ENCODE measurements at regions not wholly inside any gene's neighbourhood (a gene's known extent, or its start where the extent isn't known, plus 50 kb on each side); places are given as distances from the start of the nearest gene placed in this dataset.

DNA sequence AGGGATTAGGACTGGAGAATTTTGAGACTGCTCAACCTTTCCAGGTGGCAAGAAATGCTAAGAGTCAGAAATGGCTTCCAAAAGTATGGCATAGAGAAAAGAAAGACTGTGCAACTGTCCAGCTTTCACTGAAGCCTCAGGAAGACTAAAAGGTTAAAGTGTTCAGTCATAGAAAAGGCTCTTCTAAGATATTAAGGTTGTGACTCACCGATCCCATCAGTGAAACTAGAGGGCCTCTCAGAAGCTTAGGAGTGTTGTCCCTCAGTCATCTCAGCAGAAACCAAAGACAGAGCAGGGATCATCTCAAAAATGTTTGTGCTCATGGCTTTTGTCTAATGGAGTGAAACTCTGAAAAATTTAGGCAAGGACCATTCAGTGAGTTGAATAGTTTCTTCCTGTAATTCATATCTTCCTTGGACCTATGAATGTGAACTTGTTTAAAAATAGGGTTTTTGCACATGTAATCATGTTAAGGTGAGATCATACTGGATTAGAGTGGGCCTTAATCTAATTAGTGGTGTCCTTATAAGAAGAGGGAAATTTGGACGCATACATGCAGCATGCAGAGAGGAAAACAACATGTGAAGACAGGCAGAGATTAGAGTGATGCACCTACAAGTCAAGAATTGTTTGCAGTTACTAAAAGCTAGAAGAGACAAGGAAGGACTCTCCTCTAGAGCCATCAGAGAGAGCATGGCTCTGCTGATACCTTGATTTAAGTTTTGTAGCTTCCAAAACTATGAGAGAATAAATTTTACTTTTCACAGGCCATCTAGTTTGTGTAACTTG is 71.3 kb downstream of the RPE65 start:
- 86 to 88% methylated on average over 2 of the region's 2 CpGs for WGBS, 2 donors
- DNase-seq (no peak), ATAC-seq (ENCODE audit: insufficient read depth, low FRiP score) (no peak)
- no peak overlapping the region for H3K27ac ChIP-seq (ENCODE audit: low read depth in 1 of 2, low read length in 1 of 2)
- no peaks in the 10 kb centered on the region for H3K36me3 ChIP-seq (ENCODE audit: control insufficient read depth in 4 of 4, insufficient read depth in 4 of 4, low read length in 4 of 4)
- H3K4me3 ChIP-seq, result no peak overlapping the region
- no peak overlapping the region for H3K9ac ChIP-seq (ENCODE audit: insufficient read depth in 1 of 2, low read length in 2 of 2)
- no peaks in the 10 kb centered on the region for H3K9me3 ChIP-seq (ENCODE audit: control insufficient read depth in 4 of 4, insufficient read depth in 3 of 4, low read length in 3 of 4)
- TF ChIP-seq, protein P1, sequence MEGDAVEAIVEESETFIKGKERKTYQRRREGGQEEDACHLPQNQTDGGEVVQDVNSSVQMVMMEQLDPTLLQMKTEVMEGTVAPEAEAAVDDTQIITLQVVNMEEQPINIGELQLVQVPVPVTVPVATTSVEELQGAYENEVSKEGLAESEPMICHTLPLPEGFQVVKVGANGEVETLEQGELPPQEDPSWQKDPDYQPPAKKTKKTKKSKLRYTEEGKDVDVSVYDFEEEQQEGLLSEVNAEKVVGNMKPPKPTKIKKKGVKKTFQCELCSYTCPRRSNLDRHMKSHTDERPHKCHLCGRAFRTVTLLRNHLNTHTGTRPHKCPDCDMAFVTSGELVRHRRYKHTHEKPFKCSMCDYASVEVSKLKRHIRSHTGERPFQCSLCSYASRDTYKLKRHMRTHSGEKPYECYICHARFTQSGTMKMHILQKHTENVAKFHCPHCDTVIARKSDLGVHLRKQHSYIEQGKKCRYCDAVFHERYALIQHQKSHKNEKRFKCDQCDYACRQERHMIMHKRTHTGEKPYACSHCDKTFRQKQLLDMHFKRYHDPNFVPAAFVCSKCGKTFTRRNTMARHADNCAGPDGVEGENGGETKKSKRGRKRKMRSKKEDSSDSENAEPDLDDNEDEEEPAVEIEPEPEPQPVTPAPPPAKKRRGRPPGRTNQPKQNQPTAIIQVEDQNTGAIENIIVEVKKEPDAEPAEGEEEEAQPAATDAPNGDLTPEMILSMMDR (IDR thresholded peaks at IDR 0.05; ENCODE audit: control extremely low read depth, extremely low read depth), result no peak
- H3K27me3 ChIP-seq (ENCODE audit: control insufficient read depth in 3 of 3, insufficient read depth in 3 of 3, low read length in 2 of 3), result no peaks in the 10 kb centered on the region
- H3K4me1 ChIP-seq (ENCODE audit: control insufficient read depth in 5 of 5, insufficient read depth in 5 of 5, low read length in 5 of 5), result peaks cover 0 to 4% (median 0%) of the 10 kb centered on the region in 5 donors

DNA sequence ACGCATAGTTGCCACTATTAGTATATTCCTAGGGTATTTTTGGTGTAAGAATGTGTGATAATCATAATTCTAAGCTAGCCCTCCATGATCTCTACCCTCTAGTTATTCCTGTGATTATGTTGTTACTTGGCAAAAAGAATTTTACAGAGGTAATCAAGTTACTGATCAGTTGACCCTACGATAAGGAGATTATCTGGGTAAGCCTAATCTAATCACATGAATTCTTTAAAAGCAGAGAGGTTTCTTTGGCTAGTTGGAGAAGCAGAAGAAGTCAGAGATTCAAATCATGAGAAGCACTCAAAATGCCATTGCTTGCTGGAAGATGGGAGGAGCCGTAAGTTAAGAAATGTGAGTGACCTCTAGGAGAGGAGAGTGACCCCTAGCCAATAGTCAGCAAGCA is 72.7 kb downstream of the RPE65 start:
- Histone ChIP-seq H3K27me3 (ENCODE audit: control insufficient read depth in 3 of 3, insufficient read depth in 3 of 3, low read length in 2 of 3) (no peaks in the 10 kb centered on the region), H3K4me3 (no peak overlapping the region), H3K4me1 (ENCODE audit: control insufficient read depth in 5 of 5, insufficient read depth in 5 of 5, low read length in 5 of 5) (peaks cover 0 to 4% (median 0%) of the 10 kb centered on the region in 5 donors), H3K9ac (ENCODE audit: insufficient read depth in 1 of 2, low read length in 2 of 2) (no peak overlapping the region), H3K36me3 (ENCODE audit: control insufficient read depth in 4 of 4, insufficient read depth in 4 of 4, low read length in 4 of 4) (no peaks in the 10 kb centered on the region), H3K27ac (ENCODE audit: low read depth in 1 of 2, low read length in 1 of 2) (no peak overlapping the region), H3K9me3 (ENCODE audit: control insufficient read depth in 4 of 4, insufficient read depth in 3 of 4, low read length in 3 of 4) (no peaks in the 10 kb centered on the region)
- ATAC-seq (ENCODE audit: insufficient read depth, low FRiP score), result no peak
- no peak for DNase-seq
- 87 to 94% methylated on average over 3 of the region's 3 CpGs for WGBS, 2 donors
- TF ChIP-seq, protein P1 (IDR thresholded peaks at IDR 0.05; ENCODE audit: control extremely low read depth, extremely low read depth), result no peak

DNA sequence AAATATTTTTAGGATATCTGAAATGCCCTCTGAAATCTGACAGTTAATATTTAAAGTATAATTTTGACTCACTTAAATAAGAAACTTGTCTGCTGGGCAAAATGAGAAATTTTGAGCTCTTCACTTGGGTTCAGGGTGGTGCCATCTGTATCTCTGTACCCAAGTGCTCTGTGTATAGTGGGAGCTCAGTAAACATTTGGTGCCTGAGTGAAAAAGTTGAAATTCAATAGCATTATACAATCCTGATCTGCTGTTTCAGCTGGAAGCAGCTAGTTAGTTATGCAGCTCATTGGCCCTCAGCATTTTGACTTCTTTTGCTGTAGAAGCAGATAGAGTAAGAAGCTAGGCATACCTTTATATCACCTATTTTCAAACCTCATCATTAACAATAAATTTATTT is 73.3 kb downstream of the RPE65 start:
- ATAC-seq (ENCODE audit: insufficient read depth, low FRiP score) (no peak), DNase-seq (no peak)
- no peak overlapping the region for H3K27ac ChIP-seq (ENCODE audit: low read depth in 1 of 2, low read length in 1 of 2)
- H3K36me3 ChIP-seq (ENCODE audit: control insufficient read depth in 4 of 4, insufficient read depth in 4 of 4, low read length in 4 of 4), result no peaks in the 10 kb centered on the region
- H3K9me3 ChIP-seq (ENCODE audit: control insufficient read depth in 4 of 4, insufficient read depth in 3 of 4, low read length in 3 of 4), result no peaks in the 10 kb centered on the region
- H3K9ac ChIP-seq (ENCODE audit: insufficient read depth in 1 of 2, low read length in 2 of 2), result no peak overlapping the region
- H3K27me3 ChIP-seq (ENCODE audit: control insufficient read depth in 3 of 3, insufficient read depth in 3 of 3, low read length in 2 of 3), result no peaks in the 10 kb centered on the region
- TF ChIP-seq, protein P1 (IDR thresholded peaks at IDR 0.05; ENCODE audit: control extremely low read depth, extremely low read depth), result no peak
- peaks cover 0 to 4% (median 0%) of the 10 kb centered on the region in 5 donors for H3K4me1 ChIP-seq (ENCODE audit: control insufficient read depth in 5 of 5, insufficient read depth in 5 of 5, low read length in 5 of 5)
- H3K4me3 ChIP-seq, result no peak overlapping the region

DNA sequence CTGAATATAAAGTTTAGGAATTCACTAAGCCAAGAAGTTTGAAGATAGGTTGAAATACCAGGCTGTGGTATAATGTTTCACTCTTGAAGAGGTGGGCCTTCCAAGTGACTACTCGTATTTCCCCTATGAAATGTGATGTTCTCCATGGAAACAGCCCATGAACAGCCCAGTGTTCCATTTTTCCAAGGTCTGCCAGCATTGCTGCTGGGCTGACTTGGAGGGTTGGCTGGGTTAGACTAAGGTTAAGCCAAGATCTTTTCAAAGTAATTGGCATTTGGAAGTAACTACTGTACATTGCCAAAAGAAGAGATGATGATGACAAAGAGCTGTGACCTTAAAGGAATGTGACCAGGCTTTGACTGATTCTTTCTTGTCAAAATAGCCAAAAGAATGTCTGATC is 73.8 kb downstream of the RPE65 start:
- Histone ChIP-seq H3K9me3 (ENCODE audit: control insufficient read depth in 4 of 4, insufficient read depth in 3 of 4, low read length in 3 of 4) (no peaks in the 10 kb centered on the region), H3K9ac (ENCODE audit: insufficient read depth in 1 of 2, low read length in 2 of 2) (no peak overlapping the region), H3K27ac (ENCODE audit: low read depth in 1 of 2, low read length in 1 of 2) (no peak overlapping the region), H3K4me3 (no peak overlapping the region), H3K27me3 (ENCODE audit: control insufficient read depth in 3 of 3, insufficient read depth in 3 of 3, low read length in 2 of 3) (no peaks in the 10 kb centered on the region), H3K36me3 (ENCODE audit: control insufficient read depth in 4 of 4, insufficient read depth in 4 of 4, low read length in 4 of 4) (no peaks in the 10 kb centered on the region), H3K4me1 (ENCODE audit: control insufficient read depth in 5 of 5, insufficient read depth in 5 of 5, low read length in 5 of 5) (peaks cover 0 to 4% (median 0%) of the 10 kb centered on the region in 5 donors)
- WGBS, 2 donors, result 48 to 72% methylated on average over 1 of the region's 1 CpG
- TF ChIP-seq, protein P1 (IDR thresholded peaks at IDR 0.05; ENCODE audit: control extremely low read depth, extremely low read depth), result no peak
- DNase-seq (no peak), ATAC-seq (ENCODE audit: insufficient read depth, low FRiP score) (no peak)

Data from lung (tissue), 11 donors.